Activated CD4-positive, CD25-positive, alpha-beta regulatory T cell treated with anti-CD3 and anti-CD28 coated beads, Interleukin-2, amount 50 U/mL, for 24 hours (primary cell): ENCODE measurements at regions not wholly inside any gene's neighbourhood (a gene's known extent, or its start where the extent isn't known, plus 50 kb on each side); places are given as distances from the start of the nearest gene placed in this dataset.

ENCODE experiments used
- ATAC-seq, 2 donors: fragments of 150-1000 bp; cut with Tn5 transposase; one replicate each; pipeline ENCODE4 v1.10.0; 2021; ENCODE audit warnings: mild to moderate bottlenecking in 1 of 2, moderate library complexity in 1 of 2

- peak; percentile 74 to 82 for ATAC-seq
These were observed 431.1 kb upstream of the KLF6 start for GRCh38 chr10:4215963-4216575.

- ATAC-seq = peak; percentile 21 to 25
These were observed 430.5 kb upstream of the KLF6 start for GRCh38 chr10:4215485-4215884.

- ATAC-seq = no peak
These were observed 429.9 kb upstream of the KLF6 start for GRCh38 chr10:4214908-4215307.

GRCh38 chr10:4213441-4213840 lies 428.4 kb upstream of the KLF6 start:
- ATAC-seq = peak; percentile 36 to 38

- no peak for ATAC-seq
These were observed 427.2 kb upstream of the KLF6 start for GRCh38 chr10:4212111-4212630.

GRCh38 chr10:4208499-4208898 lies 423.5 kb upstream of the KLF6 start:
- no peak for ATAC-seq

- no peak for ATAC-seq
These were observed 420.1 kb upstream of the KLF6 start for GRCh38 chr10:4205113-4205512.

- no peak for ATAC-seq
These were observed 417.9 kb upstream of the KLF6 start for GRCh38 chr10:4202938-4203337.

- ATAC-seq = no peak
These were observed 417.1 kb upstream of the KLF6 start for GRCh38 chr10:4201866-4202825.

- no peak for ATAC-seq
These were observed 414.2 kb upstream of the KLF6 start for GRCh38 chr10:4199196-4199595.

GRCh38 chr10:4198216-4198615 lies 413.2 kb upstream of the KLF6 start:
- no peak for ATAC-seq

GRCh38 chr10:4197676-4198075 lies 412.7 kb upstream of the KLF6 start:
- no peak for ATAC-seq

- ATAC-seq = no peak
These were observed 411.9 kb upstream of the KLF6 start for GRCh38 chr10:4196771-4197390.

- ATAC-seq = no peak
These were observed 411.2 kb upstream of the KLF6 start for GRCh38 chr10:4196183-4196582.

- ATAC-seq = no peak
These were observed 410.2 kb upstream of the KLF6 start for GRCh38 chr10:4195213-4195612.

- ATAC-seq = no peak
These were observed 409.2 kb upstream of the KLF6 start for GRCh38 chr10:4194231-4194630.

- ATAC-seq = no peak
These were observed 406.9 kb upstream of the KLF6 start for GRCh38 chr10:4191894-4192293.

GRCh38 chr10:4191354-4191753 lies 406.3 kb upstream of the KLF6 start:
- no peak for ATAC-seq

GRCh38 chr10:4190876-4191275 lies 405.9 kb upstream of the KLF6 start:
- no peak for ATAC-seq

GRCh38 chr10:4189281-4189680 lies 404.3 kb upstream of the KLF6 start:
- no peak for ATAC-seq

GRCh38 chr10:4188406-4188805 lies 403.4 kb upstream of the KLF6 start:
- ATAC-seq = no peak

- ATAC-seq = no peak
These were observed 402.0 kb upstream of the KLF6 start for GRCh38 chr10:4186849-4187540.

- no peak for ATAC-seq
These were observed 398.8 kb upstream of the KLF6 start for GRCh38 chr10:4183761-4184261.
